HEK293T (cell line): ENCODE measurements at regions not wholly inside any gene's neighbourhood (a gene's known extent, or its start where the extent isn't known, plus 50 kb on each side); places are given as distances from the start of the nearest gene placed in this dataset.

Experiments
- FOXK2 ChIP-seq: fragments of 450-650 bp; IDR thresholded peaks from 2 replicates; pipeline ENCODE4 v1.6.1; 2016; ENCODE audit warnings: mild to moderate bottlenecking
- HDGF ChIP-seq: fragments of 450-650 bp; IDR thresholded peaks from 2 replicates; pipeline ENCODE4 v1.6.1; 2017; ENCODE audit warnings: antibody characterized with exemption, borderline replicate concordance
- SUZ12 ChIP-seq: fragments of 450-650 bp; IDR thresholded peaks from 2 replicates; pipeline ENCODE4 v1.6.1; 2016; ENCODE audit warnings: mild to moderate bottlenecking

GRCh38 chr9:3001311-3001710 lies 157.4 kb upstream of the PUM3 start:
- TF ChIP-seq SUZ12 (no peak), HDGF (no peak), FOXK2 (no peak)
